ENCODE measurements at regions not wholly inside any gene's neighbourhood (a gene's known extent, or its start where the extent isn't known, plus 50 kb on each side); places are given as distances from the start of the nearest gene placed in this dataset.

GRCh38 chr10:34918060-34918775, 103.1 kb upstream of the PARD3 start:
- TF ChIP-seq CTCF (IDR thresholded peaks at IDR 0.05; ENCODE audit: insufficient read depth, low read length) = no peak
- no peak for TF ChIP-seq POLR2AphosphoS5 (IDR thresholded peaks at IDR 0.05; ENCODE audit: low read depth)
- no peak for TF ChIP-seq SPI1 (IDR thresholded peaks at IDR 0.05; ENCODE audit: borderline replicate concordance, low read depth)
- TF ChIP-seq REST (IDR thresholded peaks at IDR 0.05; ENCODE audit: insufficient replicate concordance, low read depth) = no peak

All from HL-60 (cell line).